Esophagus squamous epithelium (tissue), 5 donors: ENCODE measurements at regions not wholly inside any gene's neighbourhood (a gene's known extent, or its start where the extent isn't known, plus 50 kb on each side); places are given as distances from the start of the nearest gene placed in this dataset.

Experiments used
- DNase-seq: peaks from one replicate; lab custom pipeline; 2025; lab: John Stamatoyannopoulos, UW
- H3K27ac ChIP-seq, 4 donors: fragments of 200-600 bp; sonication (generic); one replicate each; pipeline ENCODE4 v1.5.1; 2016 to 2019; ENCODE audit warnings: mild to moderate bottlenecking in 1 of 4
- H3K27me3 ChIP-seq, 4 donors: fragments of 200-600 bp; sonication (generic); 1 replicate in 3 of 4; 2 replicates in 1 of 4; pipeline versions ENCODE4 v1.5.1 to v1.6.0; 2017 to 2021; ENCODE audit warnings: antibody characterized with exemption in 1 of 4
- H3K36me3 ChIP-seq, 3 donors: fragments of 200-600 bp; sonication (generic); one replicate each; pipeline ENCODE4 v1.5.1; 2016 to 2019
- H3K4me1 ChIP-seq, 3 donors: fragments of 200-600 bp; sonication (generic); one replicate each; pipeline ENCODE4 v1.5.1; 2017 to 2019
- H3K4me3 ChIP-seq, 4 donors: fragments of 200-600 bp; sonication (generic); 1 replicate in 3 of 4; 2 replicates in 1 of 4; pipeline ENCODE4 v1.5.1; 2016 to 2019; ENCODE audit warnings: mild to moderate bottlenecking in 2 of 4, moderate library complexity in 1 of 4
- H3K9me3 ChIP-seq, 3 donors: fragments of 200-600 bp; sonication (generic); one replicate each; pipeline ENCODE4 v1.5.1; 2016 to 2019
- POLR2A ChIP-seq, 4 donors: fragments of 450-650 bp; IDR thresholded peaks; one replicate each; pipeline ENCODE4 v1.6.1; 2017; ENCODE audit warnings: antibody characterized with exemption in 4 of 4, mild to moderate bottlenecking in 4 of 4, moderate library complexity in 3 of 4
- WGBS, 2 donors: methylation state at CpG; one replicate each; pipeline ENCODE4 v1.1.5; 2018; 5-methylcytosine and 5-hydroxymethylcytosine counted together
- intact Hi-C: fragments of 100-400 bp; cut with DNase I; formaldehyde crosslinking; loops from one replicate; pipeline ENCODE4 v1.15.0; 2022
- TF ChIP-seq, protein P1 (sequence below), 6 experiments: fragments of 450-650 bp in 4 of 6; fragments of 200-600 bp in 2 of 6; sonication (generic) in 2 of 6; IDR thresholded peaks; one replicate each; pipeline ENCODE4 v1.5.1; 2016 to 2019; ENCODE audit warnings: antibody characterized with exemption in 6 of 6, mild to moderate bottlenecking in 4 of 6, moderate library complexity in 4 of 6
- donor health status: DM: yes; HTN: yes; CAD: no.

DNA sequence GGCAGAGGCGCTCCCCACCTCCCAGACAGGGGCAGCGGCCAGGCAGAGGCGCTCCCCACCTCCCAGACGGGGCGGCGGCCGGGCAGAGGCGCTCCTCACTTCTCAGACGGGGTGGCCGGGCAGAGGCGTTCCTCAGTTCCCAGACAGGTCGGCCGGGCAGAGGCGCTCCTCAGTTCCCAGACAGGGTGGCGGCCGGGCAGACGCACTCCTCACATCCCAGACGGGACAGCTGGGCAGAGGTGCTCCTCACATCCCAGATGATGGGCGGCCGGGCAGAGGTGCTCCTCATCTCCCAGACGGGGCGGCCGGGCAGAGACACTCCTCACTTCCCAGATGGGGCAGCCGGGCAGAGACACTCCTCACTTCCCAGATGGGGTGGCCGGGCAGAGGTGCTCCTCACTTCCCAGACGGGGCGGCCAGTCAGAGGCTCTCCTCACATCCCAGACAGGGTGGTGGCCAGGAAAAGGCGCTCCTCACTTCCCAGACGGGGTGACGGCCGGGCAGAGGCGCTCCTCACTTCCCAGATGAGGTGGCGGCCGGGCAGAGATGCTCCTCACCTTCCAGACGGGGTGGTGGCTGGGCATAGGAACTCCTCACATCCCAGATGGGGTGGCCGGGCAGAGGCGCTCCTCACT, 75.1 kb downstream of the CARTPT start:
- H3K4me1 ChIP-seq: no peaks in the 10 kb centered on the region
- no peak overlapping the region for H3K27ac ChIP-seq
- no peaks in the 10 kb centered on the region for H3K36me3 ChIP-seq
- no peak overlapping the region for H3K4me3 ChIP-seq
- no peak for DNase-seq
- H3K9me3 ChIP-seq: peaks cover 0 to 13% (median 9%) of the 10 kb centered on the region in 3 donors
- intact Hi-C loops: no loop called here
- peaks cover 0 to 14% (median 0%) of the 10 kb centered on the region in 4 donors for H3K27me3 ChIP-seq
- WGBS, 2 donors: no CpG with 5 or more reads among the region's 37 CpGs
- TF ChIP-seq, protein P1, sequence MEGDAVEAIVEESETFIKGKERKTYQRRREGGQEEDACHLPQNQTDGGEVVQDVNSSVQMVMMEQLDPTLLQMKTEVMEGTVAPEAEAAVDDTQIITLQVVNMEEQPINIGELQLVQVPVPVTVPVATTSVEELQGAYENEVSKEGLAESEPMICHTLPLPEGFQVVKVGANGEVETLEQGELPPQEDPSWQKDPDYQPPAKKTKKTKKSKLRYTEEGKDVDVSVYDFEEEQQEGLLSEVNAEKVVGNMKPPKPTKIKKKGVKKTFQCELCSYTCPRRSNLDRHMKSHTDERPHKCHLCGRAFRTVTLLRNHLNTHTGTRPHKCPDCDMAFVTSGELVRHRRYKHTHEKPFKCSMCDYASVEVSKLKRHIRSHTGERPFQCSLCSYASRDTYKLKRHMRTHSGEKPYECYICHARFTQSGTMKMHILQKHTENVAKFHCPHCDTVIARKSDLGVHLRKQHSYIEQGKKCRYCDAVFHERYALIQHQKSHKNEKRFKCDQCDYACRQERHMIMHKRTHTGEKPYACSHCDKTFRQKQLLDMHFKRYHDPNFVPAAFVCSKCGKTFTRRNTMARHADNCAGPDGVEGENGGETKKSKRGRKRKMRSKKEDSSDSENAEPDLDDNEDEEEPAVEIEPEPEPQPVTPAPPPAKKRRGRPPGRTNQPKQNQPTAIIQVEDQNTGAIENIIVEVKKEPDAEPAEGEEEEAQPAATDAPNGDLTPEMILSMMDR (IDR thresholded peaks at IDR 0.05): no peak
- TF ChIP-seq POLR2A (IDR thresholded peaks at IDR 0.05): no peak

GRCh38 chr5:71802673-71803072, 83.6 kb downstream of the CARTPT start:
- TF ChIP-seq, protein P1 (IDR thresholded peaks at IDR 0.05): no peak
- no peak for TF ChIP-seq POLR2A (IDR thresholded peaks at IDR 0.05)
- no peak for DNase-seq
- no peaks in the 10 kb centered on the region for H3K4me1 ChIP-seq
- 67 to 70% methylated on average over 4 of the region's 4 CpGs for WGBS, 2 donors
- H3K27me3 ChIP-seq: no peaks in the 10 kb centered on the region
- H3K9me3 ChIP-seq: peaks cover 0 to 7% (median 0%) of the 10 kb centered on the region in 3 donors
- intact Hi-C loops: no loop called here
- H3K36me3 ChIP-seq: no peaks in the 10 kb centered on the region
- H3K27ac ChIP-seq: no peak overlapping the region
- H3K4me3 ChIP-seq: no peak overlapping the region

GRCh38 chr5:71806711-71807110, 87.6 kb downstream of the CARTPT start:
- Histone ChIP-seq H3K27ac (no peak overlapping the region), H3K27me3 (no peaks in the 10 kb centered on the region), H3K4me1 (peaks cover 0 to 23% (median 13%) of the 10 kb centered on the region in 3 donors), H3K36me3 (no peaks in the 10 kb centered on the region), H3K9me3 (no peaks in the 10 kb centered on the region), H3K4me3 (no peak overlapping the region)
- intact Hi-C loops: no loop called here
- 85 to 88% methylated on average over 1 of the region's 1 CpG for WGBS, 2 donors
- no peak for TF ChIP-seq POLR2A (IDR thresholded peaks at IDR 0.05)
- TF ChIP-seq, protein P1 (IDR thresholded peaks at IDR 0.05): no peak
- DNase-seq: no peak

- no peak overlapping the region for H3K4me3 ChIP-seq
- intact Hi-C loops: no loop called here
- WGBS, 2 donors: 69 to 82% methylated on average over 4 of the region's 4 CpGs
- H3K9me3 ChIP-seq: no peaks in the 10 kb centered on the region
- no peaks in the 10 kb centered on the region for H3K36me3 ChIP-seq
- TF ChIP-seq, protein P1 (IDR thresholded peaks at IDR 0.05): no peak
- TF ChIP-seq POLR2A (IDR thresholded peaks at IDR 0.05): no peak
- no peak overlapping the region for H3K27ac ChIP-seq
- H3K27me3 ChIP-seq: no peaks in the 10 kb centered on the region
- peaks cover 0 to 23% (median 13%) of the 10 kb centered on the region in 3 donors for H3K4me1 ChIP-seq
- DNase-seq: no peak
Observed at GRCh38 chr5:71807909-71808308, 88.8 kb downstream of the CARTPT start.

DNA sequence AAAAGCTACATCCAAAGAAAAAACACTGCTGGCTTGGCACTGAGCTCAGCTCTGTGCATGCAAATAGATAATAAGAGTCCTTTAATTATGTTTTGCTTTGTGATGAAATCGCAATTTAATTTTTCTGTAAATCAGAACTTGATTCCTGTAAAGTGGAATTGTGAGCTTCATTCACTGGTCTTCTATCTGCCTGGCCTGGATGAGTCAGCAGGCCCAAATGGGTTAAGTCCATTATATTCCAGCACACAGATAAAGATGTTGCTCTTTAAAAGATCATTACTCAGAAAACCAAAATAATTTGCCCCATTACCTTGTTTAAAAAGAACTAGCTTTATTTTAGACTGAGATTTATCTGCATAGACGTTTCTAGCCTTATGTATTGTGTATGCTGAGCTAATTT, 90.4 kb downstream of the CARTPT start:
- TF ChIP-seq POLR2A (IDR thresholded peaks at IDR 0.05): no peak
- TF ChIP-seq, protein P1 (IDR thresholded peaks at IDR 0.05): no peak
- no peaks in the 10 kb centered on the region for H3K27me3 ChIP-seq
- no peak for DNase-seq
- intact Hi-C loops: no loop called here
- WGBS, 2 donors: 36 to 61% methylated on average over 2 of the region's 2 CpGs
- peak overlapping the region in 1 of 4 donors; percentile 44 for H3K27ac ChIP-seq
- H3K9me3 ChIP-seq: no peaks in the 10 kb centered on the region
- H3K36me3 ChIP-seq: no peaks in the 10 kb centered on the region
- no peak overlapping the region for H3K4me3 ChIP-seq
- peaks cover 0 to 23% (median 13%) of the 10 kb centered on the region in 3 donors for H3K4me1 ChIP-seq
